GM12865 (cell line): ENCODE measurements at regions not wholly inside any gene's neighbourhood (a gene's known extent, or its start where the extent isn't known, plus 50 kb on each side); places are given as distances from the start of the nearest gene placed in this dataset.
A peak's percentile ranks its signal among the peaks of the same experiment; 100 is the strongest.
"Not testable (repeated sequence)": the region's sequence is repeated elsewhere in the genome, so short reads cannot be mapped to it uniquely, and the experiment has no call there.

ENCODE experiments used
- DNase-seq: peaks from one replicate; pipeline ENCODE4 v3.0.0; 2010; ENCODE audit warnings: low read depth
- H3K4me3 ChIP-seq: 2 replicates; pipeline ENCODE4 v1.5.1; 2011; ENCODE audit warnings: mild to moderate bottlenecking, low read depth, low read length, control low read depth
- CTCF ChIP-seq: IDR thresholded peaks from 2 replicates; pipeline ENCODE4 v1.5.1; 2011; ENCODE audit warnings: low read length, control low read depth, low read depth, inconsistent platforms; ENCODE audit not compliant: insufficient read depth; ENCODE audit errors: missing control alignments

- no peak for TF ChIP-seq CTCF
- DNase-seq: no peak
- no peak overlapping the region for H3K4me3 ChIP-seq
Observed at GRCh38 chr16:82287937-82288336, 117.9 kb upstream of the MPHOSPH6 start.

- DNase-seq: no peak
- no peak overlapping the region for H3K4me3 ChIP-seq
- no peak for TF ChIP-seq CTCF
Observed at GRCh38 chr16:82282662-82283061, 112.6 kb upstream of the MPHOSPH6 start.

- no peak for DNase-seq
- no peak for TF ChIP-seq CTCF
- no peak overlapping the region for H3K4me3 ChIP-seq
Observed at GRCh38 chr16:82281544-82281943, 111.5 kb upstream of the MPHOSPH6 start.

GRCh38 chr16:82280867-82281266 lies 110.8 kb upstream of the MPHOSPH6 start:
- peak; percentile 14 for DNase-seq
- H3K4me3 ChIP-seq: no peak overlapping the region
- no peak for TF ChIP-seq CTCF

- not testable (repeated sequence) for H3K4me3 ChIP-seq, DNase-seq
Observed at GRCh38 chr16:82275349-82275748, 105.3 kb upstream of the MPHOSPH6 start.

GRCh38 chr16:82271636-82272035 lies 101.6 kb upstream of the MPHOSPH6 start:
- no peak for TF ChIP-seq CTCF
- DNase-seq: no peak
- H3K4me3 ChIP-seq: no peak overlapping the region

GRCh38 chr16:82267675-82268074 lies 97.7 kb upstream of the MPHOSPH6 start:
- not testable (repeated sequence) for DNase-seq, H3K4me3 ChIP-seq

- TF ChIP-seq CTCF: no peak
- no peak overlapping the region for H3K4me3 ChIP-seq
- no peak for DNase-seq
Observed at GRCh38 chr16:82265809-82266208, 95.8 kb upstream of the MPHOSPH6 start.
